CD1c-positive myeloid dendritic cell (primary cell): ENCODE measurements at regions not wholly inside any gene's neighbourhood (a gene's known extent, or its start where the extent isn't known, plus 50 kb on each side); places are given as distances from the start of the nearest gene placed in this dataset.
"Not testable (repeated sequence)": the region's sequence is repeated elsewhere in the genome, so short reads cannot be mapped to it uniquely, and the experiment has no call there.

Experiments
- DNase-seq: peaks from one replicate; pipeline ENCODE4 v3.0.0-alpha.2; 2016; ENCODE audit errors: extremely low spot score

GRCh38 chr1:245062741-245063305, 92.0 kb upstream of the KIF26B start:
- DNase-seq = no peak

GRCh38 chr1:245061808-245062207, 93.0 kb upstream of the KIF26B start:
- not testable (repeated sequence) for DNase-seq

DNA sequence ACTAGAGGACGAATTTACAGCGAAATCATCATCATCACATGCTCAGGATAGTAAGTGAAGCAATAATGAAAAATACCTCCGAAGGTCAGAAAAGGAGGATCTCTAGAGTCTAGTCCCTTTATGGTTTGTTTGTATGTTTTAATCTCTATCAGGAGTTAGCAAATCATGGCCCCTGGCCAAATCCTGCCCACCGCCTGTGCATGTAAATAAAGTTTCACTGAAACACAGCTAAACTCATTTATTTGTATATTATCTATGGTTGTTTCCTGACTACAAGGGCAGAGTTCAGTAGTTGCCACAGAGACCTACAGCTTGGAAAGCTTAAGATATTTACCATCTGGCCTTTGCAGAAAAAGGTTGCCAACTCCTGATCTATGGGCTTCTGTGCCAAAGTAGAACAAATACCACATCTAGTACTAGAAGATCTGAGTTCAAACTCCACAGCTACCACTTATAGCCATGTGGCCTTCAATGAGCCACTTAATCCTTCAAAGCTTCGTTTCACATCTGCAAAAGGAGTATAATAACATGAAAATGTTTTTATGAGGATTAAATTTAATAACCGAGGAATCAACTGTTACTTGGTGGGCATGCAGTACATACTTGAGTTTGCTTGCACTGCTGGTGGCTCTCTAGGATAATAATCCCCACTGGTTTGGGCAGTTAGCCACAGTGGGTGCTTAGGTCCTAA, 94.0 kb upstream of the KIF26B start:
- DNase-seq = no peak

- DNase-seq = no peak
Observed at GRCh38 chr1:245059806-245060424, 94.9 kb upstream of the KIF26B start.

DNA sequence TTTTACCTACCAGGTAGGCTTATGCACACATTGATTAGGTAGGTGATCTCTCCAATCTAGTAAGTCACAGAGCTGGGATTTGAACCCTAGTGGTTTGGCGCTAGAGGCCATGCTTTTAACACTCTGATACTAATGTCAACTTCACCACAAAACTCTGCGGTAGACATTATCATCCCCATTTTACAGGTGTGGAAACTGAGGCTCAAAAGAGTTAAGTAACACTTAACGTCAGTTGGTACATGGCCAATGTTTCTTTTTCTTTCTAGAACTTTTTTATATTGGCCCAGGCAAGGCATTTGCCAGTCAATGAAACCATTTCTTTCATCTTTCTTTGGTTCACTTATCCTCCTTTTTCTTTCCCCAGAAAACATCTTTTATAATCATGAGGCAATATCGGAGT, 95.9 kb upstream of the KIF26B start:
- DNase-seq = no peak

DNA sequence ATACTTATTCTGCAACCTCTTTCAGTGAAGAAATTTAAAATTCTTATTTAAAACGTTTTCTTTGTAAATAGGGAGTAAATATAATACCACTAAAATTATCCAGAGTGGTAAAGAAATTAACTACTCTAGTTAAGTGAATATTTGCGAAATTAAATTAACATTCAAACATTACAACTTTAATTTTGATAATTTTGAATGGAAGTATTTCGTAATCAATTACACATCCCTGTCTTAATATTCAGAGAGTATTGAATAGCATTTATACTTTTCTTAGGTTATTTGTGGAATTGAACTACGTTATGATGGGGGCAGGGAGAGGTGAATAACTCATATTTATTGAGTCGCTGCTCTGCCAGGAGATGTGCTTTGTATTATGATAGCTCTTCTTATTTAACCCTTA, 96.3 kb upstream of the KIF26B start:
- no peak for DNase-seq

DNA sequence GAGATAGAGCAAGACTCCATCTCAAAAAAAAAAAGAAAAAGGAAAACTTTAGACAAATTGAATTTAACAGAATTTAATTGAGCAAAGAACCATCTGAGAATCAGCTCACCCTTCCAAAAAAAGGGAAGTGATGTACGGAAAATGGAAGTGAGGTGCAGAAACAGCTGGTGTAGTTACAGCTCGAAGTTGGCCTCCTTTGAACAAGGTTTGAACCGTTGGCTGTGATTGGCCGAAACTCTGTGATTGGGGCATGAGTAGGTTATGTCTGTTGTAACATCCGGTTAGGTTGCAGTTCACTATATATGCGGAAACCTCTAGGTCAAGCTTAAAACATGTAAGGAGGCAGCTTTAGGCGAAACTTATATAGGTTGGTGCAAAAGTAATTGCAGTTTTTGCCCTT, 97.9 kb upstream of the KIF26B start:
- peak; percentile 88 for DNase-seq

- DNase-seq = not testable (repeated sequence)
Observed at GRCh38 chr1:245056296-245056695, 98.5 kb upstream of the KIF26B start.

- DNase-seq = no peak
Observed at GRCh38 chr1:245055752-245056151, 99.0 kb upstream of the KIF26B start.

DNA sequence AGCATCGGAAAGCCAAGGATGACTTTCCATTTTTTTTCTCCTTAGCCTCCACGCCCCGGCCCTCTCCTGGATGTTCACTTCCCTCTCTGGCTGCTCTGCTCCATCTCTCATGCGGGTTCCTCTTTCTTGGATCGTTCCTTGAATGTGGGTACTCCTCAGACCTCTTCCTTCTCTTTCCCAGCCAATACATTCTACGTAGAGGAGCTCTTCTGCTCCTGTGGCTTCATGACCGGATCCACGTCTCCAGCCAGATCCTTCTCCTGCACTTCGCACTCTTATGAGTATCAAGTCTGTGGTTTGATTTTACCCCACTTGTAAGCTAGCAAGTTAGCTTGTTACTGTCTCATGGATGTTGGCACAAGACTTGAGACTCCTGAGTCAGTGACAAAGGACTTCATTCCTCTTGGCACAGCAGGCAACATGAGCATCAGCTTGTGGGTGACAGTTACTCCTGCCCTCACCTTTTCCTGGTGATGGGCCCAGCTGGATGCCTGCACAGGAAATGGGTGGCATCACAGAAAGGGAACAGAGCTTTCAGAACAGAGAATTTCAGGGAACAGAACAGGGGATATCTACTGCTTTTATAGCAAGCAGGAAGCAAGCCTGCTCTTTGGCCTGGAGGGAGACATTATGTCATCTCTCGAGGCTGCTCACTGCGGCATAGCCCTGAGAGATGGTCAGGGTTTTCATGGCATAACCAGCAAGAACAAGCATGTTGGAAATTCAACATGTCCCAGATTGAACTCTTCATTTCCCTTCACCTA, 100.1 kb upstream of the KIF26B start:
- peak; percentile 78 for DNase-seq

DNA sequence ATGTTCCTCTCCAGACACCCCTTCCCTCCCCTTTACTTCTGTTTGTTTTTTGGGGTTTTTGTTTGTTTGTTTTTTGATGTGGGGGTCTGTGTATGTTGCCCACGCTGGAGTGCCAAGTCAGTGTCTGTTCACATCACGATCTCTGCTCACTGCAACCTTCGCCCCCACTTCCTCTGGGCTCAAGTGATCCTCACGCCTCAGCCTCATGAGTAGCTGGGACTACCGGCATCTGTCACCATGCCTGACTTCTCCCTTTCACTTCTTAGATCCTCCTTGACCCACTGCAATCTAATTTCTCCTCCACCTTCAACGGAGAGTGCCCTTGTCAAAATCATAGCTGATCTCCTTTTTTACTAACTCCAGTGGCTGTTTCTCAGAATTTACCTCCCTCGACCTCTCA, 100.7 kb upstream of the KIF26B start:
- peak; percentile 90 for DNase-seq

DNA sequence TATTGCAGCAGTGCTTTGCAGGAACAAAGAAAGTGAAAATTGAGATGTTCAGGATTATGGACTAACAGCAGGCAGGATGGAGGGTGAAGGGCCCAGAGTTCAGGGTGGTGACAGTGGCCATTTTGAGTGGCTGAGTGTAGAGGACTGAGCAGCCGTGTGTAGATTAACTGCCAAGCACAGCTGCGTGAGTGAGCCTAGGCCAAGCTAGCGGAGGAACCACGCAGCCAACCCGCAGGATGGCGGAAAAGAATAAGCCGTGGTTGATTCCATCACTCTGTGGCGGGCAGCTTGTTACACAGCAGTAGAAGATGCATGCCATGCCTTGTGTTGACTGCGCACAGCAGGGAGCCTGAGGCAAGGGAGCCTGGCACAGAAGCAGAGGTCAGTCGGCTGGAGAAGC, 102.5 kb upstream of the KIF26B start:
- no peak for DNase-seq

DNA sequence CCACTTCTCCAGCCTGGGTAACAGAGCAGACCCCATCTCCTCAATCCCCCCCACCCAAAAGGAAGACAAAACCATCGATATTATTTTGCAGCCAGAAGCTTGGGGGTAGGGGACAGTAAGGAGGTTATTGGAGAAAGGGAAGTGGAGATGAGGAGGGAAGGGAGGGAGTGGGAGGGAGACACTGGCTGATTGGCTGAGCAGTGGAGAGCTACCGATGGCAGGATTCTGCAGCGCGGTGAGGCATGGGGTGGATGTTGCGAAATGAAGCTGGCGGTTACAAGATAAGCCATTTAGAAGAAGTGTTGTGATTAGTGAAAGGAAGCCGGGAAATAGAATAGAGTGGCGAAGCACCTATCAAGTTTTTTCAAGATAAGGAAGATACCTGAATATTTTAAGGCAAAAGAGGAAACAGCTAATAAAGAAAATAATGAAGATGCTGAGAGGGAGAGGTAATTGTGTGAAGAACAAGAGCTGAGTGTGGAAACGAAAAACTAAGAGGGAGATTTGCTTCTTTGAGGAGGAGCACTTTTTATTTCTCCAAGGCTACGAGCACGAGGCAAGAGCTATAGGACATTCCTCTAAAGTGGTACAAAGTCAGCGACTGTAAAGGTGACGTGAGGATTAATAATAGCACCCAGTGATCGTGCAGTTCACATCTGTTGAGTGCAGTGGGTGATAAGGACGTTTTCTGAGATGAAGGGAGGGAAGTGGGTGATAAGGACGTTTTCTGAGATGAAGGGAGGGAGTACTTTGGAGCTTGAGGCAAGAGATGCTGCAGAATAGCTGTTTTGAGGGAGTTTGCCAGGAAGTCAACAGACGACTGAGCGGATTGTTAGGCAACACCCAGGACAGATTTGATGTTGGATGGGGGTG, 103.2 kb upstream of the KIF26B start:
- peak; percentile 75 for DNase-seq

- no peak for DNase-seq
Observed at GRCh38 chr1:245046769-245047168, 108.0 kb upstream of the KIF26B start.

- no peak for DNase-seq
Observed at GRCh38 chr1:245046315-245046714, 108.5 kb upstream of the KIF26B start.

DNA sequence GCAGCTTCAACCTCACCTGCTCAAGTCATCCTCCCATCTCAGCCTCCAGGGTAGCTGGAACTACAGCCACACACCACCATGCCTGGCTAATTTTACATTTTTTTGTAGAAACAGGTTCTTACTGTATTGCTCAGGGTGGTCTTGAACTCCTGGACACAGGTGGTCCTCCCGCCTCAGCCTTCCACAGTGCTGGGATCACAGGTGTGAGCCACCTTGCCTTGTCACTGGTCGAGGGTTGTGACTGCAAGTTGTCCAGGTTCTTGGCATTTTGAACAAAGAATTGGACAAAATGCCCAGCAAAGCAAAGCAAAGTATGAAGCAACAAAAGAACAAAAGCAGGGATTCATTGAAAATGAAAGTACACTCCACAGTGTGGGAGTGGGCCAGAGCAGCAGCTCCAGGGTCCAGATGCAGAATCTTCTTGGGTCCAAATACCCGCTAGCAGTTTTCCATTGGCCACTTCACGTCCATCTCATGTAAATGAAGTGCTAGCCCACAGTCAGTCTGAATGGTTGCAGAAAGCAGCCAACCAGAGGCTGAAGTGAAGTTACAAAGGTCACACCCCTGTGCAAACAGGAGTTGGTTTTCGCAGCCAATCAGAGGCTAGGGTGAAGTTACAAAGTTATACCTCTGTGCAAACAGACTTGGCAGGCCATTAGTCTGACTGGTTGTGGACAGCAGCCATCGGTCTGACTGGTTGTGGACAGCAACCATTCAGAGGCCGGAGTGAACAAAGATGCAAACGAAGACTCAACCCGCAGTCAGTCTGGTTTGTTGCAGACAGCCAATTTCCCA, 109.5 kb upstream of the KIF26B start:
- DNase-seq = no peak

DNA sequence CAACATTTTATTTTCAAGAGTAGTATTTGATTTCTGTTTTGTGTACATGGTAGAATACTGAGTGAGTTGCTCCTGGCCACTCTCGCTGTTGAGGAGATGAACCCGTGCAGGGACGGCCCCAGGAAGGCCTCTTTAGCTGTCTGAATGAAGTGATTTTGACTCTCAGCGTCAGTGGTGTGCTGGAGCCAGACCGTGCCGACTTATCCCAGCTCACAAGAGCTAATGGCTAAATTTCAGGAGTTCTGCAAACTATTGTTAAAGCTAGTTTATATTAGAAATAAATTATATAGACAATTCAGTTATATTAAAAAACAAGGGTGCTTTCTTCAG, 111.2 kb upstream of the KIF26B start:
- DNase-seq = no peak

DNA sequence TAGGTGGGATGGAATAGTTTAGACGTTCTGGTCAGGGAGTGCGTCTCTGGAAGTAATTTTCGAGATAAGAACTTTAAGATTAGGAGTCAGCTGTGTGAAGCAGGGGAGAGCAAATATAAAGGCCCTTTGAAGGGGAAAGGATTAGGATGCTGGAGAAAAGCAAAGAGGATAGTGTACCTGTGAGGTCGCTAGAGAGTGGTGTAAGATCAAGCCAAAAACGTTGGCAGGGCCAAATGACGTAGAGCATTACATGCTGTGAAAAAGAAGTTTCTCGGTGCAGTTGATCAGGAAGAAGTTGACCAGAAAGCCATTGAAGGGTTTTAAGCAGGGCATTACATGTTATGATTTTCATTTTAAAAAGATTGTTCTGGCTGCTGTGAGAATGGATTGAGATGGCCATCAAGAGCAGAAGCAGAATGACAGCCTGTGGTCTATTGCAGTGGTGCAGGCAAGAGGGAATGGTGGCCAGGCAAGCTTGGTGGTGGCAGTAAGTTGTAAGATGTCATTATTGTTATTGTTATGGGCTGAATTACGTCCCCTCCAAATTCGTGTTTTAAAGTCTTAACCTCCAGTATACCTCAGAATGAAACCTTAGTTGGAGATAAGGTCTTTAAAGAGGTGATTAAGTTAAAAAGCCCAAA, 113.6 kb upstream of the KIF26B start:
- DNase-seq = no peak

GRCh38 chr1:245039196-245039595, 115.6 kb upstream of the KIF26B start:
- DNase-seq = no peak

GRCh38 chr1:245036102-245036501, 118.7 kb upstream of the KIF26B start:
- DNase-seq = no peak

GRCh38 chr1:245031041-245031440, 123.7 kb upstream of the KIF26B start:
- no peak for DNase-seq
